ENCODE measurements at regions not wholly inside any gene's neighbourhood (a gene's known extent, or its start where the extent isn't known, plus 50 kb on each side); places are given as distances from the start of the nearest gene placed in this dataset.

- no peak for DNase-seq
- H3K27ac Mint-ChIP-seq, result no peak overlapping the region
- no peak for ATAC-seq (ENCODE audit: poor library complexity)
- H3K27me3 ChIP-seq (ENCODE audit: control insufficient read depth in 1 of 2, insufficient read depth in 2 of 2, low read length in 2 of 2), result peaks cover 0 to 2% of the 10 kb centered on the region in 2 experiments
- CTCF ChIA-PET, result interaction anchor here (1.2 kb wide), 1 partner anchor 15 kb away, joined by 3 read pairs; no protein-coding TSS in a partner anchor
- H3K36me3 Mint-ChIP-seq (ENCODE audit: low read depth), result no peaks in the 10 kb centered on the region
- H3K4me3 ChIP-seq (ENCODE audit: low read length), result no peak overlapping the region
- no peak for TF ChIP-seq CTCF (IDR thresholded peaks at IDR 0.05)
- no peaks in the 10 kb centered on the region for H3K9me3 Mint-ChIP-seq
- no peaks in the 10 kb centered on the region for H3K4me1 ChIP-seq (ENCODE audit: insufficient read depth, low read length)
- no peaks in the 10 kb centered on the region for H3K9me3 ChIP-seq (ENCODE audit: control insufficient read depth in 1 of 2, insufficient read depth in 1 of 2, low read length in 2 of 2)
- H3K27ac ChIP-seq (ENCODE audit: low read depth in 1 of 2, low read length in 2 of 2), result no peak overlapping the region
- H3K4me3 Mint-ChIP-seq, result no peak overlapping the region
- H3K36me3 ChIP-seq (ENCODE audit: insufficient read depth, low read length), result no peaks in the 10 kb centered on the region
- H3K4me1 Mint-ChIP-seq (ENCODE audit: low read depth), result no peaks in the 10 kb centered on the region
- peaks cover 32% of the 10 kb centered on the region for H3K27me3 Mint-ChIP-seq
- POLR2A ChIA-PET, result no interaction called here
- intact Hi-C loops (cut with DNase I, micrococcal nuclease), result no loop called here
Observed at GRCh38 chr7:26000841-26001240, 151.2 kb upstream of the NFE2L3 start.

GRCh38 chr7:26001662-26002244, 150.2 kb upstream of the NFE2L3 start:
- no peak for ATAC-seq (ENCODE audit: poor library complexity)
- no peak overlapping the region for H3K4me3 ChIP-seq (ENCODE audit: low read length)
- H3K27me3 Mint-ChIP-seq, result peaks cover 38% of the 10 kb centered on the region
- no peaks in the 10 kb centered on the region for H3K9me3 ChIP-seq (ENCODE audit: control insufficient read depth in 1 of 2, insufficient read depth in 1 of 2, low read length in 2 of 2)
- POLR2A ChIA-PET, result no interaction called here
- no peaks in the 10 kb centered on the region for H3K9me3 Mint-ChIP-seq
- no peak for TF ChIP-seq CTCF (IDR thresholded peaks at IDR 0.05)
- H3K27me3 ChIP-seq (ENCODE audit: control insufficient read depth in 1 of 2, insufficient read depth in 2 of 2, low read length in 2 of 2), result peaks cover 0 to 4% of the 10 kb centered on the region in 2 experiments
- no peak overlapping the region for H3K4me3 Mint-ChIP-seq
- no peaks in the 10 kb centered on the region for H3K36me3 ChIP-seq (ENCODE audit: insufficient read depth, low read length)
- intact Hi-C loops (cut with DNase I, micrococcal nuclease), result no loop called here
- H3K4me1 Mint-ChIP-seq (ENCODE audit: low read depth), result no peaks in the 10 kb centered on the region
- no peaks in the 10 kb centered on the region for H3K36me3 Mint-ChIP-seq (ENCODE audit: low read depth)
- DNase-seq, result no peak
- H3K27ac ChIP-seq (ENCODE audit: low read depth in 1 of 2, low read length in 2 of 2), result no peak overlapping the region
- CTCF ChIA-PET, result no interaction called here
- H3K27ac Mint-ChIP-seq, result no peak overlapping the region
- H3K4me1 ChIP-seq (ENCODE audit: insufficient read depth, low read length), result no peaks in the 10 kb centered on the region

- Histone ChIP-seq H3K36me3 (ENCODE audit: insufficient read depth, low read length) (no peaks in the 10 kb centered on the region), H3K4me3 (ENCODE audit: low read length) (no peak overlapping the region), H3K4me1 (ENCODE audit: insufficient read depth, low read length) (no peaks in the 10 kb centered on the region), H3K27me3 (ENCODE audit: control insufficient read depth in 1 of 2, insufficient read depth in 2 of 2, low read length in 2 of 2) (peaks cover 0 to 5% of the 10 kb centered on the region in 2 experiments), H3K27ac (ENCODE audit: low read depth in 1 of 2, low read length in 2 of 2) (no peak overlapping the region), H3K9me3 (ENCODE audit: control insufficient read depth in 1 of 2, insufficient read depth in 1 of 2, low read length in 2 of 2) (no peaks in the 10 kb centered on the region)
- H3K36me3 Mint-ChIP-seq (ENCODE audit: low read depth), result no peaks in the 10 kb centered on the region
- ATAC-seq (ENCODE audit: poor library complexity) (no peak), DNase-seq (no peak)
- H3K4me1 Mint-ChIP-seq (ENCODE audit: low read depth), result no peaks in the 10 kb centered on the region
- H3K27ac Mint-ChIP-seq, result no peak overlapping the region
- H3K4me3 Mint-ChIP-seq, result no peak overlapping the region
- peaks cover 36% of the 10 kb centered on the region for H3K27me3 Mint-ChIP-seq
- POLR2A ChIA-PET, result no interaction called here
- TF ChIP-seq CTCF (IDR thresholded peaks at IDR 0.05), result no peak
- CTCF ChIA-PET, result interaction anchor here (0.8 kb wide), 1 partner anchor 10 kb away, joined by 3 read pairs; no protein-coding TSS in a partner anchor
- intact Hi-C loops (cut with DNase I, micrococcal nuclease), result no loop called here
- no peaks in the 10 kb centered on the region for H3K9me3 Mint-ChIP-seq
Observed at GRCh38 chr7:26005683-26006410, 146.2 kb upstream of the NFE2L3 start.
